ENCODE measurements at regions not wholly inside any gene's neighbourhood (a gene's known extent, or its start where the extent isn't known, plus 50 kb on each side); places are given as distances from the start of the nearest gene placed in this dataset.
"Not testable (repeated sequence)": the region's sequence is repeated elsewhere in the genome, so short reads cannot be mapped to it uniquely, and the experiment has no call there.

- Histone ChIP-seq H4K8ac (ENCODE audit: low read depth, low read length) (no peak overlapping the region), H3K36me3 (ENCODE audit: control insufficient read depth in 1 of 2, insufficient read depth in 2 of 2, low read length in 2 of 2) (no peaks in the 10 kb centered on the region), H2BK12ac (ENCODE audit: low read length) (no peak overlapping the region), H3K4me2 (ENCODE audit: low read length) (no peak overlapping the region), H3K79me2 (ENCODE audit: control insufficient read depth, insufficient read depth, low read length, poor library complexity) (no peaks in the 10 kb centered on the region), H4K91ac (ENCODE audit: low read depth, low read length) (no peak overlapping the region), H2AK5ac (ENCODE audit: low read length) (no peak overlapping the region), H3K27me3 (ENCODE audit: insufficient read depth, low read length) (no peaks in the 10 kb centered on the region), H2BK120ac (ENCODE audit: insufficient read depth, low read length, poor library complexity) (no peak overlapping the region), H2BK5ac (ENCODE audit: low read depth, low read length, poor library complexity) (no peak overlapping the region), H3K27ac (ENCODE audit: low read depth, low read length) (no peak overlapping the region), H3K9me3 (ENCODE audit: insufficient read depth, low read depth, low read length) (no peaks in the 10 kb centered on the region), H3K9ac (ENCODE audit: low read length) (no peak overlapping the region), H4K12ac (ENCODE audit: low read depth, low read length) (no peak overlapping the region), H3K4me1 (ENCODE audit: control insufficient read depth in 1 of 2, insufficient read depth in 2 of 2, low read length in 2 of 2) (no peaks in the 10 kb centered on the region), H3K14ac (ENCODE audit: low read length) (no peak overlapping the region), H3K4me3 (ENCODE audit: low read depth, low read length) (no peak overlapping the region), H3K4ac (ENCODE audit: low read depth, low read length) (no peak overlapping the region), H3K18ac (ENCODE audit: low read length) (no peak overlapping the region), H2AFZ (ENCODE audit: insufficient read depth, low read length, poor library complexity) (no peak overlapping the region), H3K79me1 (ENCODE audit: low read length) (no peaks in the 10 kb centered on the region), H3K23ac (ENCODE audit: low read length) (no peak overlapping the region)
- no CpG with 5 or more reads among the region's 4 CpGs for WGBS (ENCODE audit: extremely low coverage, insufficient coverage, insufficient read length)
- DNase-seq: no peak
These were observed 163.7 kb downstream of the MANEA start for GRCh38 chr6:95741045-95741444.

GRCh38 chr6:95742767-95743289 is 165.5 kb downstream of the MANEA start:
- Histone ChIP-seq H4K8ac (ENCODE audit: low read depth, low read length) (no peak overlapping the region), H4K91ac (ENCODE audit: low read depth, low read length) (no peak overlapping the region), H3K9ac (ENCODE audit: low read length) (no peak overlapping the region), H3K27ac (ENCODE audit: low read depth, low read length) (no peak overlapping the region), H3K36me3 (ENCODE audit: control insufficient read depth in 1 of 2, insufficient read depth in 2 of 2, low read length in 2 of 2) (no peaks in the 10 kb centered on the region), H2AFZ (ENCODE audit: insufficient read depth, low read length, poor library complexity) (no peak overlapping the region), H3K23ac (ENCODE audit: low read length) (no peak overlapping the region), H3K4ac (ENCODE audit: low read depth, low read length) (no peak overlapping the region), H2BK5ac (ENCODE audit: low read depth, low read length, poor library complexity) (no peak overlapping the region), H3K79me1 (ENCODE audit: low read length) (no peaks in the 10 kb centered on the region), H2BK120ac (ENCODE audit: insufficient read depth, low read length, poor library complexity) (no peak overlapping the region), H3K4me2 (ENCODE audit: low read length) (no peak overlapping the region), H3K18ac (ENCODE audit: low read length) (no peak overlapping the region), H4K12ac (ENCODE audit: low read depth, low read length) (no peak overlapping the region), H3K79me2 (ENCODE audit: control insufficient read depth, insufficient read depth, low read length, poor library complexity) (no peaks in the 10 kb centered on the region), H3K9me3 (ENCODE audit: insufficient read depth, low read depth, low read length) (no peaks in the 10 kb centered on the region), H2AK5ac (ENCODE audit: low read length) (no peak overlapping the region), H3K4me3 (ENCODE audit: low read depth, low read length) (no peak overlapping the region), H3K14ac (ENCODE audit: low read length) (no peak overlapping the region), H3K27me3 (ENCODE audit: insufficient read depth, low read length) (no peaks in the 10 kb centered on the region), H3K4me1 (ENCODE audit: control insufficient read depth in 1 of 2, insufficient read depth in 2 of 2, low read length in 2 of 2) (no peaks in the 10 kb centered on the region), H2BK12ac (ENCODE audit: low read length) (no peak overlapping the region)
- no peak for DNase-seq

GRCh38 chr6:95743591-95743990 is 166.3 kb downstream of the MANEA start:
- Histone ChIP-seq H2BK5ac (ENCODE audit: low read depth, low read length, poor library complexity) (no peak overlapping the region), H3K18ac (ENCODE audit: low read length) (no peak overlapping the region), H3K36me3 (ENCODE audit: control insufficient read depth in 1 of 2, insufficient read depth in 2 of 2, low read length in 2 of 2) (no peaks in the 10 kb centered on the region), H4K12ac (ENCODE audit: low read depth, low read length) (no peak overlapping the region), H3K4me2 (ENCODE audit: low read length) (no peak overlapping the region), H3K14ac (ENCODE audit: low read length) (no peak overlapping the region), H3K27me3 (ENCODE audit: insufficient read depth, low read length) (no peaks in the 10 kb centered on the region), H3K4me1 (ENCODE audit: control insufficient read depth in 1 of 2, insufficient read depth in 2 of 2, low read length in 2 of 2) (no peaks in the 10 kb centered on the region), H2BK12ac (ENCODE audit: low read length) (no peak overlapping the region), H2AK5ac (ENCODE audit: low read length) (no peak overlapping the region), H4K91ac (ENCODE audit: low read depth, low read length) (no peak overlapping the region), H3K27ac (ENCODE audit: low read depth, low read length) (no peak overlapping the region), H3K79me1 (ENCODE audit: low read length) (no peaks in the 10 kb centered on the region), H4K8ac (ENCODE audit: low read depth, low read length) (no peak overlapping the region), H3K9me3 (ENCODE audit: insufficient read depth, low read depth, low read length) (no peaks in the 10 kb centered on the region), H3K79me2 (ENCODE audit: control insufficient read depth, insufficient read depth, low read length, poor library complexity) (no peaks in the 10 kb centered on the region), H3K23ac (ENCODE audit: low read length) (no peak overlapping the region), H3K9ac (ENCODE audit: low read length) (no peak overlapping the region), H3K4me3 (ENCODE audit: low read depth, low read length) (no peak overlapping the region), H3K4ac (ENCODE audit: low read depth, low read length) (no peak overlapping the region), H2AFZ (ENCODE audit: insufficient read depth, low read length, poor library complexity) (no peak overlapping the region), H2BK120ac (ENCODE audit: insufficient read depth, low read length, poor library complexity) (no peak overlapping the region)
- DNase-seq: no peak
- no CpG with 5 or more reads among the region's 4 CpGs for WGBS (ENCODE audit: extremely low coverage, insufficient coverage, insufficient read length)

GRCh38 chr6:95758236-95759069 is 181.1 kb downstream of the MANEA start:
- not testable (repeated sequence) for H3K4me2 ChIP-seq (ENCODE audit: low read length); H3K9me3 ChIP-seq (ENCODE audit: insufficient read depth, low read depth, low read length); H3K4me3 ChIP-seq (ENCODE audit: low read depth, low read length); H3K27ac ChIP-seq (ENCODE audit: low read depth, low read length); H3K79me2 ChIP-seq (ENCODE audit: control insufficient read depth, insufficient read depth, low read length, poor library complexity); H3K9ac ChIP-seq (ENCODE audit: low read length); H2BK120ac ChIP-seq (ENCODE audit: insufficient read depth, low read length, poor library complexity); DNase-seq; H3K79me1 ChIP-seq (ENCODE audit: low read length); H3K36me3 ChIP-seq (ENCODE audit: control insufficient read depth in 1 of 2, insufficient read depth in 2 of 2, low read length in 2 of 2); H3K18ac ChIP-seq (ENCODE audit: low read length); H3K4ac ChIP-seq (ENCODE audit: low read depth, low read length); H3K23ac ChIP-seq (ENCODE audit: low read length); H2AK5ac ChIP-seq (ENCODE audit: low read length); H3K14ac ChIP-seq (ENCODE audit: low read length); H2BK5ac ChIP-seq (ENCODE audit: low read depth, low read length, poor library complexity); H3K4me1 ChIP-seq (ENCODE audit: control insufficient read depth in 1 of 2, insufficient read depth in 2 of 2, low read length in 2 of 2); H4K8ac ChIP-seq (ENCODE audit: low read depth, low read length); H4K12ac ChIP-seq (ENCODE audit: low read depth, low read length); H2AFZ ChIP-seq (ENCODE audit: insufficient read depth, low read length, poor library complexity); H2BK12ac ChIP-seq (ENCODE audit: low read length); H3K27me3 ChIP-seq (ENCODE audit: insufficient read depth, low read length); H4K91ac ChIP-seq (ENCODE audit: low read depth, low read length)
- no CpG with 5 or more reads among the region's 36 CpGs for WGBS (ENCODE audit: extremely low coverage, insufficient coverage, insufficient read length)

Measured in trophoblast cell (in vitro differentiated cells and primary cell).